ENCODE measurements at regions not wholly inside any gene's neighbourhood (a gene's known extent, or its start where the extent isn't known, plus 50 kb on each side); places are given as distances from the start of the nearest gene placed in this dataset.

GRCh38 chrX:5791721-5792120 is 436.9 kb downstream of the NLGN4X start:
- intact Hi-C loops (cut with DNase I; ENCODE audit: low total_unique reads): no loop called here
- no peak overlapping the region for H3K27ac ChIP-seq
- H3K9me3 ChIP-seq: no peaks in the 10 kb centered on the region
- H3K4me3 ChIP-seq: no peak overlapping the region
- H3K4me1 ChIP-seq: no peaks in the 10 kb centered on the region
- DNase-seq: no peak
- TF ChIP-seq, protein P1, sequence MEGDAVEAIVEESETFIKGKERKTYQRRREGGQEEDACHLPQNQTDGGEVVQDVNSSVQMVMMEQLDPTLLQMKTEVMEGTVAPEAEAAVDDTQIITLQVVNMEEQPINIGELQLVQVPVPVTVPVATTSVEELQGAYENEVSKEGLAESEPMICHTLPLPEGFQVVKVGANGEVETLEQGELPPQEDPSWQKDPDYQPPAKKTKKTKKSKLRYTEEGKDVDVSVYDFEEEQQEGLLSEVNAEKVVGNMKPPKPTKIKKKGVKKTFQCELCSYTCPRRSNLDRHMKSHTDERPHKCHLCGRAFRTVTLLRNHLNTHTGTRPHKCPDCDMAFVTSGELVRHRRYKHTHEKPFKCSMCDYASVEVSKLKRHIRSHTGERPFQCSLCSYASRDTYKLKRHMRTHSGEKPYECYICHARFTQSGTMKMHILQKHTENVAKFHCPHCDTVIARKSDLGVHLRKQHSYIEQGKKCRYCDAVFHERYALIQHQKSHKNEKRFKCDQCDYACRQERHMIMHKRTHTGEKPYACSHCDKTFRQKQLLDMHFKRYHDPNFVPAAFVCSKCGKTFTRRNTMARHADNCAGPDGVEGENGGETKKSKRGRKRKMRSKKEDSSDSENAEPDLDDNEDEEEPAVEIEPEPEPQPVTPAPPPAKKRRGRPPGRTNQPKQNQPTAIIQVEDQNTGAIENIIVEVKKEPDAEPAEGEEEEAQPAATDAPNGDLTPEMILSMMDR (IDR thresholded peaks at IDR 0.05): no peak
- H3K27me3 ChIP-seq: no peaks in the 10 kb centered on the region
- H3K36me3 ChIP-seq: no peaks in the 10 kb centered on the region

DNA sequence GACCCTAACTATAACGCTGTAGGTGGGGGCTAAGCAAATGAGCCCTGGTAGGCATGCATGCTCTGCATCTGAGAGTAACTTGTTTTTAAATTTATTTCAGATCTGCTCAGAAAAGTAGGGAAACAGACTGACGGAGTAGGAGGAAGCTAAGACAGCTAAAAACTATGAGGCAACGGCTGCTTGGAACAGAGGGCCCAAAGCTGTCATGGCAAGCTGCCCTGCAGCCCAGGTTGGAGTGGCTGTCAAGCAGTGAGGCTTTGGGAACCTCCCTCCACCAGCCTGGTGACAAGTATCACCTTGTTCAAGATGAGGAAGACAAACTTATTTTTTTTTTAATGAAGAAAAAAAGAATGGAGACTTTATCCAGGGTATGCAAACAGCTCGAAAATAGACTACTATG is 439.8 kb downstream of the NLGN4X start:
- DNase-seq: no peak
- no peaks in the 10 kb centered on the region for H3K36me3 ChIP-seq
- TF ChIP-seq, protein P1 (IDR thresholded peaks at IDR 0.05): no peak
- H3K4me1 ChIP-seq: no peaks in the 10 kb centered on the region
- H3K9me3 ChIP-seq: no peaks in the 10 kb centered on the region
- H3K4me3 ChIP-seq: no peak overlapping the region
- no peak overlapping the region for H3K27ac ChIP-seq
- no peaks in the 10 kb centered on the region for H3K27me3 ChIP-seq
- intact Hi-C loops (cut with DNase I; ENCODE audit: low total_unique reads): no loop called here

DNA sequence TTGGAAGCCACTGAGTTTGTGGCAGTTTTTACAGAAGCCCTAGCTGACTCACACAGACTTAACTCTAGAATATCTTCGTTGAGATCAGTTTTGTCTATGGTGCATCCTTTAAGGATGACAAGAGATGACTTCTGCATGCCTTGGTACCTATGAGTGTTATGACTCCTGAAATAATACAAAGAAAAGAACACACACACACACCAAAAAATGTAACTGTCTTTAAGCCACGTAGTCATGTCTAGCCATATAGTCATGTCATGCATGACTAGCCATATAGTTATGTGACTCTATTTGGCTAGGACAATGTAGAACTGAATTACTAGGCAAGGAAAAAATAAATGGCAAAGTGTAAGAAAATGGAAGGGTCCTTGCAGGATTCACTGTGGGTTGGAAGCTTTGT is 447.8 kb downstream of the NLGN4X start:
- H3K27me3 ChIP-seq: no peaks in the 10 kb centered on the region
- no peaks in the 10 kb centered on the region for H3K4me1 ChIP-seq
- H3K36me3 ChIP-seq: no peaks in the 10 kb centered on the region
- TF ChIP-seq, protein P1 (IDR thresholded peaks at IDR 0.05): no peak
- H3K27ac ChIP-seq: no peak overlapping the region
- DNase-seq: no peak
- no peaks in the 10 kb centered on the region for H3K9me3 ChIP-seq
- intact Hi-C loops (cut with DNase I; ENCODE audit: low total_unique reads): no loop called here
- H3K4me3 ChIP-seq: no peak overlapping the region

GRCh38 chrX:5775846-5776430 is 452.7 kb downstream of the NLGN4X start:
- Histone ChIP-seq H3K36me3 (no peaks in the 10 kb centered on the region), H3K4me3 (no peak overlapping the region), H3K27me3 (no peaks in the 10 kb centered on the region), H3K9me3 (no peaks in the 10 kb centered on the region), H3K4me1 (no peaks in the 10 kb centered on the region), H3K27ac (no peak overlapping the region)
- TF ChIP-seq, protein P1 (IDR thresholded peaks at IDR 0.05): no peak
- intact Hi-C loops (cut with DNase I; ENCODE audit: low total_unique reads): loop anchor here (5.0 kb wide), 1 partner anchor 1324 kb away; no protein-coding TSS in a partner anchor
- DNase-seq: no peak

- no peaks in the 10 kb centered on the region for H3K27me3 ChIP-seq
- no peak overlapping the region for H3K4me3 ChIP-seq
- H3K27ac ChIP-seq: no peak overlapping the region
- TF ChIP-seq, protein P1 (IDR thresholded peaks at IDR 0.05): no peak
- H3K9me3 ChIP-seq: no peaks in the 10 kb centered on the region
- no peak for DNase-seq
- H3K36me3 ChIP-seq: no peaks in the 10 kb centered on the region
- intact Hi-C loops (cut with DNase I; ENCODE audit: low total_unique reads): no loop called here
- H3K4me1 ChIP-seq: no peaks in the 10 kb centered on the region
These were observed 454.2 kb downstream of the NLGN4X start for GRCh38 chrX:5774446-5774845.

DNA sequence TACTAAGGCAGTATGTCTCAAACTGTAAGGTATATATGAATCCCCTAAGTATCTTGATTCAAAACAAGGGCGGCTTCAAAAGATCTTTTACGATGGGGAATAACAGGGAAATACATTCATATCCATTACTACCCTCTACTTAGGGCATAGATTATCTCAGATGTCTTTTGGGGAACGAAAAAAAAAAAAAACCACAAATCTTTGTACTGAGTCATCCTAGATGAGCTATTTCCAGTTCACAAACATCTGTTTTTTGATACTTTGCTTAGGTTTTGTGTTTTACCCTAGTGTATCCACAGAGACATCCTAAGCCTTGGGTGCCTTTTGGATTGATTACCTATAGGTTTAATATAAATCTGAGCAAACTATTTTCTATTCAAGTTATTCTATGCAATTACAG is 457.2 kb downstream of the NLGN4X start:
- Histone ChIP-seq H3K36me3 (no peaks in the 10 kb centered on the region), H3K27ac (no peak overlapping the region), H3K4me3 (no peak overlapping the region), H3K27me3 (no peaks in the 10 kb centered on the region), H3K9me3 (no peaks in the 10 kb centered on the region), H3K4me1 (no peaks in the 10 kb centered on the region)
- intact Hi-C loops (cut with DNase I; ENCODE audit: low total_unique reads): no loop called here
- no peak for DNase-seq
- TF ChIP-seq, protein P1 (IDR thresholded peaks at IDR 0.05): no peak

Data from tibial artery (tissue), 4 donors.